WTC11 (cell line): ENCODE measurements at regions not wholly inside any gene's neighbourhood (a gene's known extent, or its start where the extent isn't known, plus 50 kb on each side); places are given as distances from the start of the nearest gene placed in this dataset.

Source experiments
- CBFB ChIP-seq: sonication (generic); formaldehyde crosslinking; IDR thresholded peaks from 2 replicates; pipeline ENCODE4 v1.8.1; 2022; ENCODE audit warnings: mild to moderate bottlenecking, low read depth, missing genetic modification reagents
- CREB1 ChIP-seq: sonication (generic); formaldehyde crosslinking; IDR thresholded peaks from 2 replicates; pipeline ENCODE4 v1.8.0; 2023; ENCODE audit warnings: mild to moderate bottlenecking, missing genetic modification reagents
- FOXP1 ChIP-seq: sonication (generic); formaldehyde crosslinking; IDR thresholded peaks from 2 replicates; pipeline ENCODE4 v1.8.0; 2022; ENCODE audit warnings: missing genetic modification reagents, mild to moderate bottlenecking, moderate library complexity, borderline replicate concordance
- TF ChIP-seq, protein P1 (sequence below): fragments of 200-600 bp; IDR thresholded peaks from 2 replicates; pipeline ENCODE4 v1.8.0; 2022; ENCODE audit warnings: antibody characterized with exemption

DNA sequence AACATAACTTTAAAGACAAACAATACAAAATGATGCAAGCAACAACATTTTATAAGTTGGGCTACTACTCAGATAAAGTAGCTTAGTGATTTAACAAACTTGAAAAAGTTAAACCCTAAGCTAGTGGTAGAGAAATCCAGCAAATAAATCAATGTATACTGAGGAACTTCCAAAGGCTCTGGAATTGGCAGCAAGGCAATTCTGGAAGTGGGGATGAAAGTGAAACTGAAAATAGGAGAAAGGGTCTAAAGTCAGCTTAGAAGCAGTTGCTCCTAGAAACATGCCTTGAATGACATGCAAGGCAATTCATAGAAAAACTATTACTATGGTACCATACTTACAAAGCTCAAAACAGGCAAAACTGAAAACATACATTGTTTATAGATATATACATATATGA, 90.0 kb upstream of the CAMK1G start:
- TF ChIP-seq, protein P1, sequence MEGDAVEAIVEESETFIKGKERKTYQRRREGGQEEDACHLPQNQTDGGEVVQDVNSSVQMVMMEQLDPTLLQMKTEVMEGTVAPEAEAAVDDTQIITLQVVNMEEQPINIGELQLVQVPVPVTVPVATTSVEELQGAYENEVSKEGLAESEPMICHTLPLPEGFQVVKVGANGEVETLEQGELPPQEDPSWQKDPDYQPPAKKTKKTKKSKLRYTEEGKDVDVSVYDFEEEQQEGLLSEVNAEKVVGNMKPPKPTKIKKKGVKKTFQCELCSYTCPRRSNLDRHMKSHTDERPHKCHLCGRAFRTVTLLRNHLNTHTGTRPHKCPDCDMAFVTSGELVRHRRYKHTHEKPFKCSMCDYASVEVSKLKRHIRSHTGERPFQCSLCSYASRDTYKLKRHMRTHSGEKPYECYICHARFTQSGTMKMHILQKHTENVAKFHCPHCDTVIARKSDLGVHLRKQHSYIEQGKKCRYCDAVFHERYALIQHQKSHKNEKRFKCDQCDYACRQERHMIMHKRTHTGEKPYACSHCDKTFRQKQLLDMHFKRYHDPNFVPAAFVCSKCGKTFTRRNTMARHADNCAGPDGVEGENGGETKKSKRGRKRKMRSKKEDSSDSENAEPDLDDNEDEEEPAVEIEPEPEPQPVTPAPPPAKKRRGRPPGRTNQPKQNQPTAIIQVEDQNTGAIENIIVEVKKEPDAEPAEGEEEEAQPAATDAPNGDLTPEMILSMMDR, result no peak
- TF ChIP-seq CREB1 (CRISPR knock-in tag), result no peak
- no peak for TF ChIP-seq FOXP1 (CRISPR knock-in tag)
- no peak for TF ChIP-seq CBFB
